Loucy (cell line): ENCODE measurements at regions not wholly inside any gene's neighbourhood (a gene's known extent, or its start where the extent isn't known, plus 50 kb on each side); places are given as distances from the start of the nearest gene placed in this dataset.

Source experiments
- CTCF ChIP-seq: fragments of 200-600 bp; sonication (generic); conservative IDR thresholded peaks from 2 replicates; pipeline ENCODE4 v1.5.1; 2014; ENCODE audit warnings: mild to moderate bottlenecking, antibody characterized with exemption, low read length
- EZH2phosphoT487 ChIP-seq: fragments of 200-600 bp; IDR thresholded peaks from 2 replicates; pipeline ENCODE4 v1.6.1; 2018; ENCODE audit warnings: antibody characterized with exemption, mild to moderate bottlenecking, moderate library complexity, borderline replicate concordance

- TF ChIP-seq CTCF (no peak), EZH2phosphoT487 (no peak)
Observed at GRCh38 chr5:53792338-53792737, 231.9 kb downstream of the NDUFS4 start.
